Stimulated activated CD4-positive, alpha-beta T cell treated with anti-CD3 and anti-CD28 coated beads, Interleukin-15, amount 100 ng/mL, for 24 hours (primary cell): ENCODE measurements at regions not wholly inside any gene's neighbourhood (a gene's known extent, or its start where the extent isn't known, plus 50 kb on each side); places are given as distances from the start of the nearest gene placed in this dataset.
"Not testable (repeated sequence)": the region's sequence is repeated elsewhere in the genome, so short reads cannot be mapped to it uniquely, and the experiment has no call there.

Experiments
- DNase-seq: peaks from one replicate; pipeline ENCODE4 v3.0.0-alpha.2; 2020

DNA sequence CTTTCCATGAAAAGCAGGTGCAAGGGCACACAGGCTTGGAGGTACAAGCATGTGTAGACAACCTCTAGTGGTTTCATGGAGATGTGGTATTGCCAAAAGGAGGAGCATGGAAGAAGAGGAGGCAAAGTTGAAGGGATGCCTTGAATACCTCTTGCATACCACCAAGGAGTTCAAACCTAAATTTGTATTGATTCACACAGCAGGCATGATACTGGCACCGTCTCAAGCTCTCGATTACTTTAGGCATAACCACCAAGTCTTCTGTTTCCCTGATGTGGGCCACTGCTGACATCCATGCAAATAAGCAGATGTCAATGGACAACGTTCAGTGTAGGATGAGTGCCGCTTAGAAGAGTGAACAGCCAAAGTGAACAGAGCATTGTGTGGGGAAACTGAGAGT lies 87.1 kb downstream of the SCN11A start:
- no peak for DNase-seq

DNA sequence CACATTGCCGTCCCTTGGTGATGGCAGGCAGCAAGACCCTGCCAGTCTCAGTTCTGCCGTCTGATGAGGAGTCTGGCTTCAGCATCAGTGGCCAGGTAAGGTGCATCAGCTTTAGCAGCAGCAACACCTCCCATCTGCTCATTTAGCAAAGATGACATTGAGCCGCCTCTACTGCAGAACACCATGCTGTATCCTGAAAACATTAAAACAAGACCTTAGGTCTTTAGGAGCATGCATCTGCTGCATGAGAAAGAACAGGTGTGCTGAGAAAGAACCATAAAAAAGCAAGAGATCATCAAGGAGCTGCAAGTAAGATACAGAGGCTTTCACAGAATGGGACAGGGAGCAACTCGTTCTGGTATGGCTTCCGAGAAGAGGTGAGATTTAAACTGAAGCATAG lies 87.5 kb downstream of the SCN11A start:
- DNase-seq = no peak

DNA sequence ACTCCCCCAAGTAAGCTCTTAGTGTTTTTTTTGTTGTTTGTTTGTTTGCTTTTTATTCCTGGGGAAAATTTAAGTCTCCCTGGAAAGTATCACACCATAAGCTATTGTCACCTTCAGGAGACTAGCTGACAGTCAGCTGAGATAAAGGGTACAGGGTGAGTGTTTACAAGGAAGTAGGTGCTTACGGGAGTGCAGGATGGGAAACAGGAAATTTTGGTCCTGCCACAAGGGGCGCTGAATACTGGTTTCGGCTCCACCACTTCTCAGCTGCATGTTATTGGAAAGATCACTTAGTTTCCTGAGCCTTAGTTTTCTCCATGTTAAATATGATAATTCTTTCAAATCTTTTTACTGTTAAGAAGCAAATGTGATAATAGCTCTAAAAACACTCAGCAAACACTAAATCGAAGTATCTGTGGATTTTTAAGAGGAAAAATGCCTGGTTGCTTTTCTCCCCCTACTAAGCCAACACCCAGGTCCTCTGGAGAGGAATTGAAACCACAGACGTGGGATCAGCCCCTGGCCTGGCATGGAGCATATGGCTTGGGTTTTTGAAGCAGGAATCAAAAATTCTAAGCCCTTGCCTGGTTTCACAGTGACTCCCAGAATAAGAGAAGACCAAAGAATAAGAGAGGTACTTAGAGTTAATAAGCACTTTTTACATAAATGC lies 90.7 kb downstream of the SCN11A start:
- peak; percentile 38 for DNase-seq

DNA sequence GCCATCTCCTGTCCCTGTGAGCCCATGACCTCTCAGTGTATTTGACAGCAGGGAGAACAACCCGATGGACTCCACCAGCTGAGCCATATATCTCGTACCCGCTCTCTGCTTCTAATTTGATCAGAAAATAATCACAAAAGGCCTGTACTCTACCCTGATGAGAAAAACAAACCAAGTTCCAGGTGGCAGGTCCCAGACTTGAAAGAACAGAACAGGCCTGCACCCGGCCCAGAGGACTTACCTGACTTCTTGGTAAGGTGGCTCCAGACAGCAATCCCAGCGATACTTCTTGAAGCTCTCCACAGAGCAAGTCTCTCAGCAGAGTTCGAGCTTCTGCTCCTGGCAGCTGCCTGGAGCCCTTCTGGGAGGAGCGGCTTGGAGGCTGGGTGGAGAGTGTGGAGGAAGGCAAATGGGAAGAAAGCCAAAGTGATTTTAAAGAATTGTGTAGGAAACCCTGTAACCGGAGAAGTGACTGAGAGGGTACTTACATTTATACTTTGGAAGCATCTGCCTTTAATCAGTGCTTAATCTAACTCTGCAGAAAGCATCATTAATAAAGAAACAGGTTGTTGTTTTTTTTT lies 91.6 kb downstream of the SCN11A start:
- no peak for DNase-seq

GRCh38 chr3:38958026-38958720 lies 93.6 kb downstream of the SCN11A start:
- DNase-seq = no peak

GRCh38 chr3:38957296-38957695 lies 94.4 kb downstream of the SCN11A start:
- DNase-seq = no peak

DNA sequence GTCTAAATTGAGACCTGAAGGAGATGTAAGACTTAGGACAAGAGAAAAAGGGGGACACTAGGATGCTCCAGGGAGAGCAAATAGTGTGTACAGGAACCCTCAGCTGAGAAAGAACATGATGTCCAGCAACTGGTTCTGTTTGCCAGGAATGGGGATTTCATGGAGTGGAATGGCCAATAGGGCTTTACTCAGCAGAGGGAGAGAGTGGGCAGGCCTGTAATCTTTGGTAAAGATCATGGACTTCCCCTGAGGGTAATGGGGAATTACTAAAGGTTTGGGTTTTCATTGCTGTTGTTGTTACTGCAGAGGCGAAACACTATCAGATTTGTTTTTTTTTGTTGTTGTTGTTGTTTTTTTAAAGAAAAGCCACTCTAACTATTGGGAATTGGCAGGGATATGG lies 99.0 kb downstream of the SCN11A start:
- DNase-seq = no peak

DNA sequence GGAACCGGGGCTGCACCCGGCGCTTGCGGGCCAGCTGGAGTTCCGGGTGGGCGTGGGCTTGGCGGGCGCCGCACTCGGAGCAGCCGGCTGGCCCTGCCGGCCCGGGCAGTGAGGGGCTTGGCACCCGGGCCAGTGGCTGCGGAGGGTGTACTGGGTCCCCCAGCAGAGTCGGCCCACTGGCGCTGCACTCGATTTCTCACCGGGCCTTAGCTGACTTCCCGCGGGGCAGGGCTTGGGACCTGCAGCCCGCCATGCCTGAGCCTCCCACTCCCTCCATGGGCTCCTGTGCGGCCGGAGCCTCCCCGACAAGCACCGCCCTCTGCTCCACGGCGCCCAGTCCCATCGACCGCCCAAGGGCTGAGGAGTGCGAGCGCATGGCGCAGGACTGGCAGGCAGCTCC lies 100.6 kb downstream of the SCN11A start:
- DNase-seq = not testable (repeated sequence)

- DNase-seq = no peak
Measured at GRCh38 chr3:38950581-38950980, 101.2 kb downstream of the SCN11A start.

DNA sequence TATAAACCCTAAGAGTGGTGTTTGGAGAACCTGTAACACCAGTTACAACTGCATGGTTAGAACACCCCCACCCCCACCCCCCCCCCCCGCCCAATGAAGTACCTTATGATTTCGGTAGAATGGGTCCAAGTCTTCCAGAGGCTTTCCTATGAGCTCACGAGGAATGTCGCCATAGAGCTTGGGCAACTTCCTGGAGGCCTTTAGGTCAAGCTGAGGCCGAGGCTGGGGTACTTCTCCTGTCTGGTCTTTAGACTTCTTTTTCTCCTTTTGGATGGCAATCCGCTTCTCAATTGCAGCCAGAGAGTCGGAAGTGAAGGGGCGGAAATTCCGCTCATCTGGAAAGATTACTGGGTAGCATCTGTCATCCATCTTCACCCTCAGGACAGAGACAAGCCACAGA lies 101.8 kb downstream of the SCN11A start:
- DNase-seq = no peak

- DNase-seq = no peak
Measured at GRCh38 chr3:38940394-38940793, 111.3 kb downstream of the SCN11A start.

- no peak for DNase-seq
Measured at GRCh38 chr3:38925351-38925750, 109.3 kb upstream of the SCN10A start.

DNA sequence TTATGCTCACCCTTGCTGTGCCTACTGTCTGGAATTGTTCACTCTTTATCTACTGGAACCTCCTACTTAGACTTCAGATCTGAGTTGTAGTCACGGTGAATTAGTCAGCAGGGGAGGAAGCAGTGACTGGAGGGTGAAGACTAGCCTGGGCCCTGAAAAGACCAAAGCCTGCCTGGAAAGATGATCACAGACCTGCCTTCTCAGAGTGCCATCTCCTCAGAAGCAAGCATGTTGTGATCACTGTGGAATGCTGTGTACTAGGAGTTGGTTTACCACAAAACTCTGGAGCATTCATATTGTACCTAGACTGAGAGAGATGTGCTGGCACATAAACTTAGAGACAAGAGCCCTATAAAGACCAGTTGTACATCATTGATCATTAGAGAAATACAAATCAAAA lies 100.7 kb upstream of the SCN10A start:
- DNase-seq = no peak

DNA sequence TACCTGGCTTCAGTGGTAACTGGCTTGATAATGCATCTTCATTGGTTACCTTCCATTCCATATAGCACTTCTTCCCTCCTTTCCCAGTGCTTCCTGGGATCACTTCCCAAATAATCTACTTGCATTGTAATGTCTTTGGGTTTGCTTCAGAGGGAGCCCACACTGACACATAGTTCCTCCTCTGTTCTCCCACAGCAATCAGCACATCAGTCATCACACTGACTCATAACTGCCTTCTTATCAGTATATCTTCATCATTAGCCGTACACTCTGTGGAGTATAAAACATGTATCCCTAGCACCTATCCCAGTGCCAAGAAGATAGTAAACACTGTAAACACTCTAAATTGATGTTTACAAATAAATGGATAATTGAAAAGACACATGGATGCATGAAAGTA lies 91.4 kb upstream of the SCN10A start:
- DNase-seq = no peak

GRCh38 chr3:38890426-38890825 lies 74.4 kb upstream of the SCN10A start:
- no peak for DNase-seq

GRCh38 chr3:38878646-38879045 lies 62.6 kb upstream of the SCN10A start:
- no peak for DNase-seq
